RWPE2 (cell line): ENCODE measurements at regions not wholly inside any gene's neighbourhood (a gene's known extent, or its start where the extent isn't known, plus 50 kb on each side); places are given as distances from the start of the nearest gene placed in this dataset.
"Not testable (repeated sequence)": the region's sequence is repeated elsewhere in the genome, so short reads cannot be mapped to it uniquely, and the experiment has no call there.

Source experiments
- ATAC-seq: fragments of 200-7000 bp; cut with Tn5 transposase; 3 replicates; pipeline ENCODE4 v1.9.1; 2021; ENCODE audit warnings: low read depth
- DNase-seq: peaks from one replicate; pipeline ENCODE4 v3.0.0-alpha.2; 2020; ENCODE audit warnings: low spot score
- H3K27ac ChIP-seq: fragments of 450-650 bp; 2 replicates; pipeline ENCODE4 v1.5.1; 2017; ENCODE audit warnings: mild to moderate bottlenecking; ENCODE audit not compliant: poor library complexity, severe bottlenecking
- H3K27me3 ChIP-seq: fragments of 250-450 bp; sonication (Bioruptor Pico); 2 replicates; pipeline ENCODE4 v1.5.1; 2021; ENCODE audit warnings: mild to moderate bottlenecking, moderate library complexity; ENCODE audit not compliant: insufficient read depth, poor library complexity, severe bottlenecking
- H3K36me3 ChIP-seq: fragments of 250-450 bp; sonication (Bioruptor Pico); 2 replicates; pipeline ENCODE4 v1.5.1; 2020; ENCODE audit warnings: low read depth, mild to moderate bottlenecking, moderate library complexity
- H3K4me1 ChIP-seq: fragments of 250-450 bp; sonication (Bioruptor Pico); 2 replicates; pipeline ENCODE4 v1.5.1; 2021; ENCODE audit warnings: mild to moderate bottlenecking, moderate library complexity; ENCODE audit not compliant: insufficient read depth, poor library complexity, severe bottlenecking
- H3K4me3 ChIP-seq: fragments of 250-450 bp; sonication (Bioruptor Pico); 2 replicates; pipeline ENCODE4 v1.5.1; 2021; ENCODE audit warnings: mild to moderate bottlenecking, moderate library complexity; ENCODE audit not compliant: severe bottlenecking
- H3K9me3 ChIP-seq: fragments of 250-450 bp; sonication (Bioruptor Pico); 2 replicates; pipeline ENCODE4 v1.5.1; 2021; ENCODE audit warnings: mild to moderate bottlenecking, moderate library complexity; ENCODE audit not compliant: severe bottlenecking

DNA sequence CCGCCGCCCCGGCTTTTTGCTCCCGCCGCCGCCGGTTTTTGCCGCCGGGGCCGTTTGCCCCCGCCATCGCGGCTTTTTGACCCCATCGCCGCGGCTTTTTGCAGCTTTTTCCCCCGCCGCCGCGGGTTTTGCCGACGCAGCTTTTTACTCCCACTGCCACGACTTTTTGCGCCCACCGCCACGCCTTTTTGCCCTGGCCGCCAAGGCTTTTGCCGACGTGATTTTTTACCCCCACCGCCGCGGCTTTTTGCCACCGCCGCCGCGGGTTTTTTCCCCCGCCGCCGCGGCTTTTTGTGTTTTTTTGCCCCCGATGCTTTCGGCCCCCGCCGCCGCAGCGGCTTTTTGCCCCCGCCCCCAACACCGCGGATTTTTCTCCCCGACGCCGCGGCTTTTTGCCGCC lies 5001.9 kb upstream of the OR11H1 start:
- not testable (repeated sequence) for H3K27ac ChIP-seq, H3K36me3 ChIP-seq, H3K27me3 ChIP-seq, H3K9me3 ChIP-seq, ATAC-seq, DNase-seq, H3K4me1 ChIP-seq, H3K4me3 ChIP-seq

DNA sequence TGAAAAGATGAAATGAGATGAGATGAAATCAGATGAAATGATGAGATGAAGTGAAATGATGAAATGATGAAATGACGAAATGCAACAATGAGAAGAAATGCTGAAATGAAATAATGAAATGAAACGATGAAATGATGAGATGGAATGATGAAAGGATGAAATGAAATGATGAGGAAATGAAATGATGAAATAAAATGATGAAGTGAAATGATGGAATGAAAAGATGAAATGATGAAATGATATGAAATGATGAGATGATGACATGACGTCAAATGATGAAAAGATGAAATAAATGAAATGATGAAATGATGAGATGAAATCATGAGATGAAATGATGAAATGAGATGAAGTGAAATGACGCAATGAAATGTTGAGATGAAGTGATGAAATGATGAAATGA lies 4996.9 kb upstream of the OR11H1 start:
- not testable (repeated sequence) for H3K4me3 ChIP-seq, H3K27ac ChIP-seq, H3K36me3 ChIP-seq, ATAC-seq, H3K9me3 ChIP-seq, DNase-seq, H3K27me3 ChIP-seq, H3K4me1 ChIP-seq

DNA sequence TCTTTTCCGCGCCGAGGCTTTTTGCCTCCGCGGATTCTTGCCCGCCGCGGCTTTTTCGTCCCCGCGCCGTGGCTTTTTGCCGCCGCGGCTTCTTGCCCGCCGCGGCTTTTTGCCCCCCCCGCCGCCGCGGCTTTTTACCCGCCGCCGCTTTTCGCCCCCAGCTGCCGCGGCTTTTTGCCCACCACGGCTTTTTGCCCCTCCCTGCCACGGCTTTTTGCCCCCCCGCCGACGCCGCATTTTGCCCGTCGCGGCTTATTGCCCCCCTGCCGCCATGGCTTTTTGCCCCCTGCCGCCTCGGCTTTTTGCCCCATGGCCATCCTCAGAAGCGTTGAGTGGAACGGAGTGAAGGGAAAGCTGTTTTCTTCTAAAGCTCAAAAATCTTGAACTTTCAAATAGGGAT lies 4955.5 kb upstream of the OR11H1 start:
- H3K4me3 ChIP-seq, H3K36me3 ChIP-seq, H3K27ac ChIP-seq, DNase-seq, H3K4me1 ChIP-seq, H3K9me3 ChIP-seq, ATAC-seq, H3K27me3 ChIP-seq: not testable (repeated sequence)

DNA sequence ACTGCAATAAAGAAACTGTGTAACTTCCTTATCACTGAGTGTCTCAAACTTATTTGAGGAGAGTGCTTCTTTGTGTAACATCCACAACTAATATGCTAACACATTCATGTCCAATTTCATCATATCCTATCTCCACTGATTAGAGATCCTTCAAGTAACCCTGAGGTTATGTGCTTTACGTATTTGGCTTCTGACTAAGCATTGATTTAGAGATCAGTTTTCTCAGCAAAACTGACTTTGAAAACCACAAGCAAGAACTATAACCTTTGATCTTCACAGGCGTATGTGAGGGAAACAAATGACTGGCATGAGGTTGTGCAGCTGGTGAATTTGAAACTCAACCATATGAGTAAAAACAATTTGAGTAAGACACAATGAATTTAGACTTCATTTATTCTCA lies 4926.9 kb upstream of the OR11H1 start:
- not testable (repeated sequence) for H3K9me3 ChIP-seq, DNase-seq, H3K4me3 ChIP-seq, H3K36me3 ChIP-seq, H3K27me3 ChIP-seq, H3K27ac ChIP-seq, H3K4me1 ChIP-seq
- peak; percentile 64 for ATAC-seq

DNA sequence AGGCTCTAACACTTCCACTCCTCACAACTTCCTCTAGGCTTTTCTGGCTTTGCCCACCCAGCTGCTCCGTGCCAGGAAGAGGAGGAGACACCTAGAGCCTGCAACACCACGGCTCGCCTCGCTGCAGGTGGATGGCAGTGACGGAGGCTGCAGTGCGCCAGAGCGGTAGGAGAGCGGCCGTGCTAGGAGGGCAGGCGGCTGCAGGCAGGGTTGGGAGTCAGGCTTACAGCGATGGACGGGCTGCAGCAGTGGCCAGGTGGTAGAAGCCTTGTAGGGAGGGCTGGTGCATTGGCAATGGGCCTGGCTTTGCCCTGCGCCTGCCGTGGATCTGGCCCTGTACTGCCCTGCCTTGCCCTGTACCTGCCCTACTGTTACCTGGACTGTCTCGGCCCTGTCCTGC lies 4896.0 kb upstream of the OR11H1 start:
- not testable (repeated sequence) for H3K36me3 ChIP-seq, DNase-seq, H3K4me1 ChIP-seq, H3K9me3 ChIP-seq, H3K4me3 ChIP-seq, H3K27ac ChIP-seq, H3K27me3 ChIP-seq, ATAC-seq

DNA sequence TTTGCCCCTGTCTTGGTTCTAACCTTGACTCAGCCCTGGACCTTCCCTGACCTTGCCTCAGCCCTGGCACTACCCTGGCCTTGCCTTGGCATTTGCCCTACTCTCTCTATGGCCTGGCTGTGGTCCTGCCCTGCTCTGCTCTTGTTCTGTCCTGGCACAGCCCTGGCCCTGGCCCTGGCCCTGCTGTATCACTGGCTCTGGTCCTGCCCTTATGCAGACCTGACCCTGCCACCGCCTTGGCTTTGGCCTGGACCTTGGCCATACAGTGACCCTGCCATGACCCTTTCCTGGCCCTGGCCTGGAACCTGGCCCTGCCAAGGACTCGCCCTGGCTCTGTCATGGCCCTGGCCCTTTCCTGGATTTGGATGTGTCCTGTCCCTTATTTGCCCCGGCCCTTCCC lies 4892.7 kb upstream of the OR11H1 start:
- not testable (repeated sequence) for H3K4me3 ChIP-seq, ATAC-seq, DNase-seq

DNA sequence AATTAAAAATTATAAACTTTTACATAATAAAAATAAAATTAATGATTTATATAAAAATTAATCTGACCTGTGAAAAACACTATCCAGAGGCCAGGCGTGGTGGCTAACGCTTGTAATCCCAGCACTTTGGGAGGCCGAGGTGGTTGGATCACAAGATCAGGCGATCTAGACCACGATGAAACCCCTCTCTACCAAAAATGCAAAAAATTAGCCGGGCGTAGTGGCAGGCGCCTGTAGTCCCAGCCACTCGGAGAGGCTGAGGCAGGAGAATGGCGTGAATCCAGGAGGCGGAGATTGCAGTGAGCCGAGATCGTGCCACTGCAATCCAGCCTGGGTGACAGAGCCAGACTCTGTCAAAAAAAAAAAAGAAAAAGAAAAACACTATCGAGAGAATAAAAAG lies 4865.2 kb upstream of the OR11H1 start:
- not testable (repeated sequence) for H3K27ac ChIP-seq, H3K4me3 ChIP-seq, H3K4me1 ChIP-seq, DNase-seq, ATAC-seq, H3K27me3 ChIP-seq, H3K9me3 ChIP-seq, H3K36me3 ChIP-seq

More for the DNA sequence above, 4892.7 kb upstream of the OR11H1 start:
- not testable (repeated sequence) for H3K36me3 ChIP-seq, H3K27me3 ChIP-seq, H3K9me3 ChIP-seq, H3K27ac ChIP-seq, H3K4me1 ChIP-seq

DNA sequence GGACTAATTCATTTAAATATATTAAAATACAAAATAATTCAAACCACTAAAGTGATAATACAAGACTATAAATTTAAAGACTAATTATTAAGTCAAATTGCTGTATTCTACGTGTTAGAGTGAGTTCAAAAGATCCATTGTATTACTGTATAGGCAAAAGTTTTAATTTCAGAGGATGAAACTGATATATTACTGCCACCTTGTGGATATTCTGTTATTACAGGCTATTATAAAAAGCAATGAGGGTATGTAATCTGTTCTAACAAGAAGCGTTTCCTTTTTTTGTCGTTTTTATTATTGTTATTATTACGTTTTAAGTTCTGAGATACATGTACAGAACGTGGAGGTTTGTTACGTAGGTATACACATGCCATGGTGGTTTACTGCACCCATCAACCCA lies 4854.9 kb upstream of the OR11H1 start:
- H3K9me3 ChIP-seq, DNase-seq, H3K27ac ChIP-seq, H3K27me3 ChIP-seq, H3K4me1 ChIP-seq, H3K36me3 ChIP-seq, ATAC-seq, H3K4me3 ChIP-seq: not testable (repeated sequence)

DNA sequence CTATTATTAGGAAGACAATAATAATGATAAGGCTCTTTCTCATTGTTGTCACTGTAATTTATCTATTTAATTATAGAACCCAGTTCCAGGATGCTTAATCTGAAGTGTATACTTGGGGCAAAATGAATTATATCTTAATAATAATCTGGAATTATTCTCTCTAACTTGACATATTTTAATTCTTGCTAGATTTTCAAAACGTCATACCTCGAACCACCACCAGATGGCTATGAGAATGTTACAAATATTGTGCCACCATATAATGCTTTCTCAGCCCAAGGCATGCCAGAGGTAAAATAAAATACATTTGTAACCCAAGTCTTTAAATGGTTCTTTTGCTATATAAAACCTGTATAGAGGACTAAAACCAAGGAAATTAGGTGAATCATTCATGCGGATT lies 4849.3 kb upstream of the OR11H1 start:
- H3K27me3 ChIP-seq, H3K27ac ChIP-seq, H3K36me3 ChIP-seq, H3K9me3 ChIP-seq, H3K4me1 ChIP-seq, H3K4me3 ChIP-seq, ATAC-seq, DNase-seq: not testable (repeated sequence)

DNA sequence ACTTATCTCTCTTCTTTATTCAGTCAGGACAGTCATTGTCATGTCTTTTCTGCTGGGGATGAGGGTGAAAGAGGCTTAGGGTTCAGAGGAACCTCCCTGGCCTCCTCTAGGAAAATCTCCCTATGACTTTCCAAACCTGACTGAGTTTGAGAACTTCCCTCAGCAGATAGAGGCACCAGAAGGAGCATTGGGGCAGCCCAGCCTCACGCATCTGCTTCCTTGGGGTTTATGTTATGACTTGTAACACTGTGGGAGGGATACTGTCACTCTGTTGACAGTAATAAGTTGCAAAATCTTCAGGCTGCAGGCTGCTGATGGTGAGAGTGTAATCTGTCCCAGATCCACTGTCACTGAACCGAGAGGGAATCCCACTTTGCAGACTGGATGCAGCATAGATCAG lies 4842.6 kb upstream of the OR11H1 start:
- not testable (repeated sequence) for H3K27ac ChIP-seq, DNase-seq, H3K27me3 ChIP-seq, H3K4me1 ChIP-seq, ATAC-seq, H3K4me3 ChIP-seq, H3K36me3 ChIP-seq, H3K9me3 ChIP-seq

DNA sequence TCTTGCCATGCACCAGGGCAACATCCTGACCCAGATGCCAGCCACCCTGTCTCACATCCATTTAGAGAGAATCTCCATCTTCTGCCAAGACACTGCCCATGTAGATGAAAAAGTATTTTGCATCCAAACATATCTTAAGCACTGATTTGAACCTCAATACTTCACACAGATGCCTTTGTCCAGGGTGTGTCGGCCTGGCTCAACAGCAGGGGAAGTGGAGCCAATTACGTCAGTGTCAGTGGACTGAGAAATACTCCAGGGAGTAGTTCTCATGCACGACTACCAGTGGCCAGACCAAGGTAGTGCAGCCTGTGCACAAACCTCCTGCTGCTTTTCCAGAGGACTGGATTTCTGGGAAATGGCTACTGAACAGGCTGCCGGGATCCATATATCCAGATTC lies 4840.7 kb upstream of the OR11H1 start:
- H3K4me1 ChIP-seq, H3K4me3 ChIP-seq, DNase-seq, ATAC-seq, H3K27me3 ChIP-seq, H3K27ac ChIP-seq, H3K9me3 ChIP-seq, H3K36me3 ChIP-seq: not testable (repeated sequence)

DNA sequence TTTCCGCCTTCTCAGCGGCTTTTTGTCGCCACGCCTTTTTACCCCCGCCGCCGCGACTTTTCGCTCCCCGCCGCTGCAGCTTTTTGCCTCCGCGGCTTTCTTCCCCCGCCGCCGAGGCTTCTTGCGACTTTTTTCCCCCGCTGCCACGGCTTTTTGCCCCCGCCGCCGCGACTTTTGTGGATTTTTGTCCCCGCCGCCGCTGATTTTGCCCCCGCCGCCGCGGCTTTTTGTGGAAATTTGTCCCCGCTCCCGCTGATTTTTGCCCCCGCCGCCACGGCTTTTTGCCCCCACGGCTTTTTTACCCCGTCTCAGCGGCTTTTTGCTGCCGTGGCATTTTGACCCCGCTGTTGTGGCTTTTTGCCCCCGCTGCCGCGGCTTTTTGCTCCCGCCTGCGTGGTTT lies 4829.2 kb upstream of the OR11H1 start:
- not testable (repeated sequence) for H3K4me1 ChIP-seq, ATAC-seq, DNase-seq, H3K9me3 ChIP-seq, H3K4me3 ChIP-seq, H3K27ac ChIP-seq, H3K27me3 ChIP-seq, H3K36me3 ChIP-seq
